HG03103 (cell line): ENCODE measurements at regions not wholly inside any gene's neighbourhood (a gene's known extent, or its start where the extent isn't known, plus 50 kb on each side); places are given as distances from the start of the nearest gene placed in this dataset.
"Not testable (repeated sequence)": the region's sequence is repeated elsewhere in the genome, so short reads cannot be mapped to it uniquely, and the experiment has no call there.

Source experiments
- ATAC-seq: cut with Tn5 transposase; IDR thresholded peaks from one replicate; pipeline ENCODE4 v1.9.1; 2021; ENCODE audit warnings: low read depth; ENCODE audit not compliant: unreplicated experiment

DNA sequence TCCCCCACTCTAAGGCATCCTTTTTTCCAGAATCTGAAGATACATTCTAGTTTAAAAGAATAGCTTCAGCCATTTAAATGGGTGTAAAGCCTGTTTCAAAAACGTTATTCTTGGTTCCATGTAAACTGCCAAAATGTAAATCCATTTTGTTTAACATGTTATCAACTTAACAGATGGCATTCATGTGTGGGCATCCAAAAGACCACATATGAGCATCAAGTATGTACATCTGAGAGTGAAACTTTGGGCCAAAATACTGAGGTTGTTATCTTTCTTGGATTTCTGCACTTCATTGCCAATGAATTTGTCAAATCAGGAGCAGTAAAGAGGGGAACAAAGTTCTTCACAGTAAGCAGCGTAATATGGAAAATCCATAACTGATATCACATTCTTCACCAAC, 395.4 kb downstream of the ZNF804A start:
- ATAC-seq: no peak

DNA sequence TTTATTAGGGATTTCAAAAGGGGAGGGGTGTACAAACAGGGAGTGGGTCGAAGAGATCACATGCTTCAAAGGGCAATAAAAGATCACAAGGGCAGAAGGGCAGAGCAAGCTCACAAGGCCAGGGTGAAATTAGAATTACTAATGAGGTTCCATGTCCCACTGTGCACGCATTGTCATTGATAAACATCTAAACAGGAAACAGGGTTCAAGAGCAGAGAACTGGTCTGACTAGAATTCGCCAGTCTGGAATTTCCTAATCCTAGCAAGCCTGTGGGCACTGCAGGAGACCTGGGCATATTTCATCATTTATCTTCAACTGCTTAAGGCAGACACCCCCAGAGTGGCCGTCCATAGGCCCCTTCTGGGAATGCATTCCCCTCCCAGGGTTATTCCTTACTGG, 408.2 kb downstream of the ZNF804A start:
- no peak for ATAC-seq

DNA sequence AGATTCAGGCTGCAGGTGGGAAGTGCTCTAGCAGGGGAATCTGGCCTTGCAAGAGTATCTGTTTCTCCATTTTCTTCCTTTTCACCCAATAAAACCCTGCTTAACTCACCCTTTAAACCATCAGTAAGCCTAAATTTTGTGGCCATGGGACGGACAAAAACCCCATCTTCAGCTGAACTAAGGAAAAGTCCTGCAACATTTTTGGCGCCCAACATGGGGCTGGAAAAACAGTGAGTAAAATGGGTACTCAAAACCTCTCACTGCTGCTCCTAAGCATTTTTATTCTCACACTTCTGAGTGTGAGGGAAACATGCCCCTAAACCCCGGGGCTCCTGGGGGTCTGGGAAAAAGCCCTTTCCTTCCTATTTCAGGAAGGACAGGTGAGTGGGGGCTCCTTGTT, 414.3 kb downstream of the ZNF804A start:
- ATAC-seq: no peak

DNA sequence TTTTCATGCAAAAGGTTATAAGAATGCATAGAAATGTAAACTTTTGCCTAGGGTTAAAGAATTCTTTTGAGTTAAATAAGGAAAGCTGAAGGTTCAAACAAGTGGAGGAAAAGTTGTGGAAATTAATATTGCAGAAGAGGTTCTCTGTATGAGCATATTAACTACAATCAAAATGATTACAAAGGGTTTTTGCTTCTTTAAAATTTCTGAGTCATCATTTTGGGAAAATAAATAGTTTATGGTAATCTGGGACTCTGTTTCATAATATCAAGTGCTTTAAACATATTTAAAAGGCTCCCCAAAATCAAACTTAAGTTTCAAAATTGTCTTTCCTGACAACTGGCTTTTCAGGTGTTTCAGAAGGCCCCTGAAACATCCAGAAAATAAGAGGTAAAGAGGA, 415.7 kb downstream of the ZNF804A start:
- no peak for ATAC-seq

DNA sequence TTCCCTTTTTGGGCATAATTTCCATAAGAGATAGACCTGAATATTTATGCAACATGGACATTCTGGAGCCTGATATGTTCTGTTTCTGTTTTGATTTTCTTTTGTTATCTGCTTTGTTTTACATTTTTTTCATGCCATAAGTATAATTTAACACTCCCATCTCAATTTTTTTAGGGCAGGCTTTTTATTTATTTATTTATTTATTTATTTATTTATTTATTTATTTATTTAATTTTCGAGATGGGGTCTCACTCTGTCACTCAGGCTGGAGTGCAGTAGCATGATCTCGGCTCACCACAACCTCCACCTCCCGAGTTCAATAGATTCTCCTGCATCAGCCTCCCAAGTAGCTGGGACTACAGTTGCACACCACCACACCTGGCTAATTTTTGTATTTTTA, 427.6 kb downstream of the ZNF804A start:
- ATAC-seq: not testable (repeated sequence)

DNA sequence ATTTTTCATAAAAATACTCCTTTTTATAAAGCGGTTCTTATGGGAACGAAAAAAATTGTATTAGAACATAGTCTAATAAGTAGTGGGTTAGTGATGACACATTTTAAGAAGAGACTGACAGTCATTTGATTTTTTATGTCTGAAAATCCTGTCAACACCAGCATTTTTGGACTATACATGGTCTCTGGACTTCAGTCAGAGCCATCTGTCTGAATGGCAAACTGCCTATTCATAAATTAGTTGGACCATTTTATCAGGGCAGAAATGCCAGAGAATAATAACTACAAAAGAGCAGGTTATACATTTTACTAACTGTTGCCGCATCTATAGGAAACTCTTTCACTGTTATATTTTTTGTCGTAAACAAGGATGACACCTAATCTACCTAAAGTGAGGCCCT, 437.6 kb downstream of the ZNF804A start:
- no peak for ATAC-seq

DNA sequence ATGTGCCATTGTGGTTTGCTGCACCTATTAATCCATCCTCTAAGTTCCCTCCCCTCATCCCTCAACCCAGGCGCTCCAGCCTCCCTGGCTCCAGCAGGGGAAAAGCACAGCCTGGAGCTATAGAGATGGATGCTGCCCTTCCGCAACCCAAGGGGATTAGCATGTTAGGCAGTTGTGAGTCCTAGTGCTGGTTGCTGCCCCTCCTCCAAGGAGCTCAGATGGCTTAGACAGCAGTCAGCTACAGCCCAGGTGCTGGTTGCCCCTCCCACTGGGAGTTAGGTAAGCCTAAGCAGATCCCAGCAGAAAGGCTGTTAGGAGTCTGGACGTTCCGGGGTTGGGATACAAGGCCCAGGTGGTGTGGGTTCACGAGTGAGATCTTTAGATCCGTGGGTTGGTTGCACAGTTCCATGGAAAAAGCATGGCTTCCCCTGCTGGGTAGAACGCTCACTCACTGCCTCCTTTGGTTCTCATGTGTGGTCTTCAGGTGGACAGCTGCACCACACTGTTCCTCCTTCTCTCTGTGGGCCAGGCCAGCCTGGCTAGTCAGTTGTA, 446.1 kb downstream of the ZNF804A start:
- ATAC-seq: no peak

DNA sequence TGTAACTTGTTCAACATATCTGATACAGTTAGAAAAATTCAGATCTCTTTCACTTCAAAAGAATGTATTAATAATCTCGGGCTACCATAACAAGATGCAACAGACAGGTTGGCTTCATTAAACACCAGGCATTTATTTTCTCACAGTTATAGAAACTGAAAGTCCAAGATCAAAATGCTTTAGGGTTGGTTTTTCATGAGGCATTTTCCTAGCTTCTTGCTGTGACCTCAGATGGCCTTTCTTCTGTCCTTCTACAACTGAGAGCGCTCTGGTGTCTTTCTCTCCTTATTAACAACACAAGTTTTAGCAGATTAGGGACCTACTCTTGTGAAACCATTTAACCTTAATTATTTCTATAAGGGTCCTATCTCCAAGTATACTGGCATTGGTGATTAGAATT, 452.5 kb downstream of the ZNF804A start:
- no peak for ATAC-seq

DNA sequence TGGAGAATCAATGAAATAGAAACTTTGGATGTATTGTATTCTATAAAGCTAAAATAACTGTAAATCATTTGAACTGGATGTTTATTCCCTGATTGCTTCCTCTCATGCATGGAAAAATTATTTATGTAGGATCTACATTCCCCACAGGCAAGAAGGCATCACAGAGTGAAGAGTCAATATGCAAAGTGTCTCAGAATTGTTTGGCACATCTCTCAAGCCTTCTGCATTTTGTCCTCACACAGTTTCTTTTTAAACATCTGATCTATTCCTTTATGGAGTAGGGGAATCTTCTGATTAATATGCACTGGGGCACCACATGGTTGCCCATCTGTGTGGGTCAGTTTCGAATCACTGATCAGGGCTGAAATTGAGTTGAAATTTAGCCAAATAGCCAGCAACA, 465.4 kb downstream of the ZNF804A start:
- no peak for ATAC-seq

DNA sequence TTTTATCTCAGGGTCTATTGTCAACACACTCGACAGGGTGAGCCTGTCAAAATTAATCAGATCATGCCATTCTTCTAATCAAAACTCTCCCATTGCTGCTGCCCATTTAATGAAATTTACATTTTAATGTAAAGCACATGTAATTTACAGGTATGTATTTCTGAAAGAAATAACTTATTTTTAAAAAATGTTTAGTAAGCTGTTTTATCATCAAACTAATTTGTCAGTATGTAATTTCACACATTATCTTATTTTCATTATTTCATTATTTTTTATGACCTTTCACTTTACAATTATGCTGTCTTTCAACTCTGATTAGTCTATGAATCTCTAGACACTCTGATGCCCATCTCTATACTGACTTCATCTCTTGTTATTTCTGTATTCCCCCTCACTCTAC, 467.8 kb downstream of the ZNF804A start:
- ATAC-seq: no peak

DNA sequence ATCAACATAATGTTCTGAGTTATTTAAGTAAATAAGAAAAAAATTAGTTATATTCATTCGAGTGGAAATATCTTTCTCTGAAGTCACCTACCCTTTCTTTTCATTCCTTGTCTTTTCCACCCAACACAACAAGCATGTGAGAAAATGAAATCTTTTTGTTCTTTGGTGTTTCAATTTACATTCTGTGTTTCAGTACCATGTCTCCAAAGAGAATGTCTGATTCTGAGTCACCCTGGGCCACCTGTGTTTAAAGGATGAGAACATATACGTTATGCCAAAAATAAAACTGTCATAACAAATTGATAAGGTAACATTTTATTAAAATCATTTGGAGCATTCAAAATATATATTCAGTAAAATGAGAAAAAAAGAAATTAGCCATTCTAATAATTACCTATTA, 470.8 kb downstream of the ZNF804A start:
- no peak for ATAC-seq

DNA sequence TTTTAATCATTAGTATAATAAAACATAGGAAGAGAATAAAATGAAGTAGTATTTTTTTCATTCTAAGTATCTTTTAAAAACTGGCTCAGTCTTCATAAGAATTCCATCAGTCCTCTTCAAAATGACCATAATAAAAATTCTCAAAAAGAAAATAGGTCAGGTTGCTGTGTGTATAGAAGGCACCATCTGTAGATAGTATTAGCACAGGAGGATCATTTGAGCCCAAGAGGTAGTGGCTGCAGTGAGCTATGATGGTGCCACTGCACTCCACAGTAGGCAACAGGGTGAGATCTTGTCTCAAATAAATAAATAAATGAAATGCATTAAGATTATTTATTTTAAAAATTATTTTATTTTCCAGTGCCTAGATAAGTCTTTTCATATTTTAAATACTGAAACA, 475.8 kb downstream of the ZNF804A start:
- no peak for ATAC-seq

DNA sequence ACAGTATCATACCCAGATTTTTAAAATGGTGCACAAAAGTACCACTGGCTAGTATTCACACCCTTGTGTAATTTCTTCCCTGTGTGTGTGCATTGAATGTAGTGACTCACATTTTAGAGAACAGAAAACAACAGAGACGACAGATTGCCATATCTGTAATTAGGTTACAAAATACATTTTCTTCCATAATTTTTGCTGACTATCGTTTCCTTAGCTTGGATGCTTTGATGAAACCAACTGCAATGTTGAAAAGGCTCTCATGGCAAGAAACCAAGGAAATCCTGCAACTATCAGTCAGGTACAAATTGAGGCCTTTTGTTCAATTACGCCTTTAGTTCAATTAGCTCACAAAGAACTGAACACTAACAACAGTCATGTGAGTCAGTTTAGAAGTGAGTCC, 484.4 kb downstream of the ZNF804A start:
- no peak for ATAC-seq

DNA sequence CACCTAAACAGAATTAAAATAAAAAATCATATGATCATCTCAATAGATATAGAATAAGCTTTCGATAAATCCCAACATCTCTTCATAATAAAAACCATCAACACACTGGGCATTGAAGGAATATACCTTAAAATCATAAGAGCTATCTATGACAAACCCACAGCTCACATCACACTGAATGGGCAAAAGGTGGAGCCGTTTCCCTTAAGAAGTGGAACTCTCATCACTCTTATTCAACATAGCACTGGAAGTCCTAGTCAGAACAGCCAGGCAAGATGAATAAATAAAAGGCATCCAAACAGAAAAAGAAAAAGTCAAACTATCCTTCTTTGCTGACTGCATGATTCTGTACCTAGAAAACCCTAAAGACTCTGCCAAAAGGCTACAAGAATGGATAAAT, 510.3 kb downstream of the ZNF804A start:
- no peak for ATAC-seq

DNA sequence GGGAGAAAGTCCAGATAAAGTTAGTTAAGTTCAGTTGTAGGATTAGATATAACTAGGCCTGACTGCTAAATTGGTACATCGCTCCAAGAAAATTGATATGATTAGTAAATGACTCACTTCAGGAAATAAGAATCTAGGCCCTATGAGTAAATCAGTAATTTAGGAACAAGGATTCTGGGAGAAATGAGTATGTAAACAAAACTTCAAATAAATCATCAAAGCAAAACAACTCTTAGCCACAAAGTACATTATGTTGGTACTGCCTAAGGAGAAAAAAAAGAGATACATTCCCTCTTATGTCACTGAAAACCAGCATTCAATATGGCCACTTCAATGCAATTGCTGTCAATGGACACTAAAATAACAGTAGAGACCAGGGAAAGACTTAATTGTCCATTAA, 529.1 kb downstream of the ZNF804A start:
- no peak for ATAC-seq

DNA sequence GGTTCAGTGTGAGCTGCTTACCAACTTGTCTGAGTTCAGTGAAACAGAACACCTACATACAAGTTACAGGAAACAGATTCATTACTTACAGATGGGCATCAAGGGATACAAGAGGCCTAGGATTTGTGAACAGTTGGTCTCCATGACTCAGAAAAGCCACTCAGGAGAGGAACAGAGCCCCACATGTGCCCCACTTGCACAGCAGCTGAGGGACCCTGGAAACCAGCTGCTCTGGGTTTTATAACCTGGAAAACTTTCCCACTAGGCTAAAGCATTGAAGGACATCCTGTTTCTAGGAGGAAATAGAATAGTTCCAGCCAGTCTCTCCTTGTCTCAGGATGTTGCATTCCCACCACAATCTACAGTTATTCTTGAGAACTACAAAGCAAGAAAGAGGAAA, 530.0 kb downstream of the ZNF804A start:
- no peak for ATAC-seq

DNA sequence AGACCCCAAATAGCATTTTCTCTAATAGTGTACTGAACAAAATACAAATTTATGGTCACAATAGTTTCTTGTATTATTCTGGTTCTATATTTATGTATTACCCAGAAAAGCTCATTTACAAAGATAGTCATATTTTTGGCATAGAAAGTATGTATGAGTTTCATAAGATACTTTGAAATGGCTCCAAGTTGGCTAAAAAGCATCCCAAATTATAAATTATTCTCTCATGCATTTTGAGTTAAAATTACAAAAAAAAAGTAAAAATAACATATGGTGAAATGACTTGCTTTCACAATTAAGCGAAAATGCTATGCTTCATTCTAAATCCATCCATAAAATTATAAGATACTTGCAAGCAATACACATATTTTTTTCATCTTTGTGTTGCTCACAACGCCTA, 530.7 kb downstream of the ZNF804A start:
- no peak for ATAC-seq

DNA sequence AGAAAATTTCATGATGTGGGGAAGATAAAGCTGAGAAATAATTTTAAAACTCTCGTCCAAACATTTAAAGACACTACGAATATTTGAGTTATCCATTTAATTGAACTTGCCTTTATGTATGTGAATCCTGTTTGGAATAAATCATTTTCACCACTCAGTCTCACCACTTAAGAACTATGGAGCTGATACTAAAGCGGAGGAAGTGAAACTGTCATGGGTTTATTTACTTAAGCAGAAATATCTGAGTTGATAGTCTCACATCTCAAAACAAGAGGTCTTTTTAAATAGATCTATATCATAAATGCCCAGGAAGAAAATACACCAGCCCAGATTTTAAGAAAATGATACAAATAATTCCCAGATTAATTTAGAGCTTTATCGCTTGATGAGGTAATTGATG, 532.4 kb downstream of the ZNF804A start:
- ATAC-seq: no peak

DNA sequence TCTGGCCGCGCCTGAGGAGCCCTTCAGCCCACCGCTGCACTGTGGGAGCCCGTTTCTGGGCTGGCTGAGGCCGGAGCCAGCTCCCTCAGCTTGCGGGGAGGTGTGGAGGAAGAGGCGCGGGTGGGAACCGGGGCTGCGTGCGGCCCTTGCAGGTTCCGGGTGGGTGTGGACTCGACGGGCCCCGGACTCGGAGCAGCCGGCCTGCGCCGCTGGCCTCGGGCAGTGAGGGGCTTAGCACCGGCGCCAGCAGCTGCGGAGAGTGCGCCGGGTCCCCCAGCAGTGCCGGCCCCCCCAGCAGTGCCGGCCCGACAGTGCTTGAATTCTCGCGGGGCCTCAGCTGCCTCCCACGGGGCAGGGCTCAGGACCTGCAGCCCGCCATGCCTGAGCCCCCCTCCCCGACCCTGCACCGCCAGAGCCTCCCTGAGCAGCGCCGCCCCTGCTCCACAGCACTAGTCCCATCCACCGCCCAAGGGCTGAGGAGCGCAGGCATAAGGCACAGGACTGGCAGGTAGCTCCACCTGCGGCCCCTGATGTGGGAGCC, 534.2 kb downstream of the ZNF804A start:
- ATAC-seq: no peak

DNA sequence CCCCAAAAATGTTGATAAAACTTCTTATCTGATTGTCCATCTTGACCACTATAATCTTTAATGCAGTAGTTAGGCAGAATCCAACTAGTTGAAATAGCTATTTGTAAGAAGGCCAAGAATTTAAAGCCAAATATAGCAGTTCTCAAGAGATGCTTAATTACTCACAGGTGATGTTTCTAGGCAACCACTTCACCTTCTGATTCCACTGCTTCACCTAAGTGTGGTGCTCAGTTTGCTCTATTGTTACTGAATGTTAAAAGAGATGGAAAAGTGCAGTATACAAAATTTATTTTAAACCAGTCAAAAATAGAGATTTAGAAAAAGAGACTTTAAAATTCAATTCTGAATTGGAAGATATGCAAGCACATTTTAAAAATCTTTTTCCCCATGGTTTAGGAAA, 539.4 kb downstream of the ZNF804A start:
- ATAC-seq: no peak

DNA sequence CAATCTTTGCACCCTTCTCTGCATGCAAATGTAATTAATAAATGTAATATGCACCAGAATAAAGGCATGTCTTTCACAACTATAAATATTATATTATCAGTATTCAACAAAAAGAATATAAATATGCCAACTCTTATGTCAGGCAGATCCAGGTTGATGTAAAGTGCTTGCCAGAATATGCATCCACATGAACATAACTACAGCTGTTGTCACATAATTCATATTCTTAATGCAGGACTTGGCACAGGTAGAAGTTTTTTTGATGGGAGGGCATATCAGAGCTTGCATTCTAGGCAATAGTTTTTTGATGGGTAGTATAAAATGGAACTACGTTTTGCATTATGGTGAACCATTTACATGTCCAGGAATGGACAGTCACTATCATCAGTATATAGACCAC, 544.3 kb downstream of the ZNF804A start:
- ATAC-seq: no peak

DNA sequence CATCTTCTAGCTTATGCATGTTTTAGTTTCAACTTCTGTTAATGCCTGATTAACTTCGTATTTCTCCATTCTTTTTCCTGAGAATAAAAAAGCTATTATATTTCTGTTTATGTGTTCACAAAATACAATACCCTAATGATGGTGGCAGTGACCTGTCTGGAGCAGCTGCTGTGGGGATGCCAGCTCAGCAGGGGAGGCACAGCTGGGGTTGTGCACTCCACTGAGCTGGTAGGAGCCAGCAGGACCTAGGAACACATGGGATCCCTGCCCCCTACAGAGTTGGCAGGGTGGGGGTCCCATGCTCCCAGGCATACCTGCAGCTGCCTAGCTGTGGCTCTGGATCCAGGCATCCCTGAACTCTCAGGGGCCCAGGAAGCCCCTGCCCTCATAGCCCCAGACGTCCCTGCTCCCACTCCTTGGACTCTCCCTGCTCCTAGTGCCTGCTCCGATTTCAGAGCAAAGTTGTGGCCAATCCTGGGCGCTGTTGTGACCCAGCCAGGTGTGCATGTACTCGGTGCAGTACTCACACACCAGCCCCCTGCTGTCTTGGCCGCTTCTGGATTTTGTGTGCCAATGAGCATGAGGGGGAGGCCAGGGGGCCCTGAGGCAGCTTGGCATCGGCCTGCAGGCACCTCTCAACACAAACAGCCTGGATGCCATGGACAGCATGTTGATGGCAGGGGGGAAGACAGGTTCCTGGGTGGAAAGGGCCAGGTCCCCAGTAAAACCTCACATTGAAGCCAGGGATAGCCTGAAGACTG, 546.0 kb downstream of the ZNF804A start:
- no peak for ATAC-seq
